ENCODE measurements at regions not wholly inside any gene's neighbourhood (a gene's known extent, or its start where the extent isn't known, plus 50 kb on each side); places are given as distances from the start of the nearest gene placed in this dataset.

DNA sequence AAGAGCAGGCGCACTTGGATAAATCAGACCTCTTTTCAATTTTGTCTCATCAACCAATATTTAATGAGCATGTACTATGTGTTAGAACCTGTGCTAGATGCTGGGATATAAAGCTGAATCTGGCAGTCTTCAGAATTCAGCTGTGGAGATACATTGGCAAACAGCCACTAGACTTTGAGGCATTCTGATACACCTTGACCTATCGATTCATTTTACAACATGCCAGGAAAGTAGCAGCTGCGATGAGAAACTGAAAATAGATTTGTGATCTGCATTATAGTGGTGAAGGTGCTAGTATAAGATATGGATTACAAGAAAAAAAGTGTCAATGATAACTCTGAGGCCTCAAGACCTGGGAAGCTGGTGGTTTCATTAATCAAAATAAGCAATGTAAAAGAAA, 1338.1 kb upstream of the TENM4 start:
- Mint-ChIP-seq H3K9me3 (ENCODE audit: low read depth) (no peaks in the 10 kb centered on the region), H3K27ac (no peak overlapping the region), H3K4me3 (ENCODE audit: low read depth) (no peak overlapping the region), H3K27me3 (peaks cover 4% of the 10 kb centered on the region), H3K36me3 (ENCODE audit: insufficient read depth) (no peaks in the 10 kb centered on the region), H3K4me1 (ENCODE audit: low read depth) (peaks cover 6% of the 10 kb centered on the region)
- TF ChIP-seq, protein P1, sequence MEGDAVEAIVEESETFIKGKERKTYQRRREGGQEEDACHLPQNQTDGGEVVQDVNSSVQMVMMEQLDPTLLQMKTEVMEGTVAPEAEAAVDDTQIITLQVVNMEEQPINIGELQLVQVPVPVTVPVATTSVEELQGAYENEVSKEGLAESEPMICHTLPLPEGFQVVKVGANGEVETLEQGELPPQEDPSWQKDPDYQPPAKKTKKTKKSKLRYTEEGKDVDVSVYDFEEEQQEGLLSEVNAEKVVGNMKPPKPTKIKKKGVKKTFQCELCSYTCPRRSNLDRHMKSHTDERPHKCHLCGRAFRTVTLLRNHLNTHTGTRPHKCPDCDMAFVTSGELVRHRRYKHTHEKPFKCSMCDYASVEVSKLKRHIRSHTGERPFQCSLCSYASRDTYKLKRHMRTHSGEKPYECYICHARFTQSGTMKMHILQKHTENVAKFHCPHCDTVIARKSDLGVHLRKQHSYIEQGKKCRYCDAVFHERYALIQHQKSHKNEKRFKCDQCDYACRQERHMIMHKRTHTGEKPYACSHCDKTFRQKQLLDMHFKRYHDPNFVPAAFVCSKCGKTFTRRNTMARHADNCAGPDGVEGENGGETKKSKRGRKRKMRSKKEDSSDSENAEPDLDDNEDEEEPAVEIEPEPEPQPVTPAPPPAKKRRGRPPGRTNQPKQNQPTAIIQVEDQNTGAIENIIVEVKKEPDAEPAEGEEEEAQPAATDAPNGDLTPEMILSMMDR (IDR thresholded peaks at IDR 0.05; ENCODE audit: unreplicated experiment), result no peak
- DNase-seq (ENCODE audit: low spot score, unreplicated experiment), result no peak

DNA sequence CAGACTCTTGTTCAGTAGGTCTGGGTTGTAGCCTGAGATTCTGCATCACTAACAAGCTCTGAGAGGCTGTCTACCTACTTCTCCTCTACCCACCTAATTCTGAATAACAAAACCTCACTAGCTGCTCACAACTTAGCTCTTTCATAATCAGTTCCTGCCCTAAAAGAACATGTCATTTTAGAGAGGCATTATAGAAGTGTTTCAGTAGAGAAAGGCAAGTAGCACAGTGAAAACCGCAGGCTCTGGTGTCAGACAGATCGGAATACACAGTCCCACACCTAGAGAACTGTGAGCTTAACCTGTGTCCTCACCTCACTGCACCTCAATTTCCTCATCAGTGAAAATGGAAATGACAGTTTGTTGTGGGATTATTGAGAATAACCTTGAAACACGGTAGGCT, 1337.6 kb upstream of the TENM4 start:
- H3K36me3 Mint-ChIP-seq (ENCODE audit: insufficient read depth), result no peaks in the 10 kb centered on the region
- peaks cover 6% of the 10 kb centered on the region for H3K4me1 Mint-ChIP-seq (ENCODE audit: low read depth)
- H3K27ac Mint-ChIP-seq, result no peak overlapping the region
- DNase-seq (ENCODE audit: low spot score, unreplicated experiment), result no peak
- H3K4me3 Mint-ChIP-seq (ENCODE audit: low read depth), result no peak overlapping the region
- H3K9me3 Mint-ChIP-seq (ENCODE audit: low read depth), result no peaks in the 10 kb centered on the region
- peaks cover 4% of the 10 kb centered on the region for H3K27me3 Mint-ChIP-seq
- TF ChIP-seq, protein P1 (IDR thresholded peaks at IDR 0.05; ENCODE audit: unreplicated experiment), result no peak

DNA sequence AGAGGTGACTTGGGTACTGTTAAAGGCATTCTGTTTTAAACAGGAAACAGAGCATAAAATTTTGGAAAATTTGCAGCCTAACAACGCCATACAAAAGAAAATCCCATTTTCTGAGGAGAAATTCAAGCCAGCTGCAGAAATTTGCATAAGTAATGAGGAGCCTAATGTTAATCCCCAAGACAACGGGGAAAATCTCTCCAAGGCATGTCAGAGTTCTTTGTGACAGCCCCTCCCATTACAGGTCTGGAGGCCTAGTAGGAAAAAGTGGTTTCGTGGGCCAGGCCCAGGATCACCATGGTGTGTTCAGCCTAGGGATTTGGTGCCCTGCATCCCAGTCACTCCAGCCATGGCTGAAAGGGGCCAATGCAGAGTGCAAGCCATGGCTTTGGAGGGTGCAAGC, 1333.1 kb upstream of the TENM4 start:
- Mint-ChIP-seq H3K4me1 (ENCODE audit: low read depth) (no peaks in the 10 kb centered on the region), H3K9me3 (ENCODE audit: low read depth) (no peaks in the 10 kb centered on the region)

DNA sequence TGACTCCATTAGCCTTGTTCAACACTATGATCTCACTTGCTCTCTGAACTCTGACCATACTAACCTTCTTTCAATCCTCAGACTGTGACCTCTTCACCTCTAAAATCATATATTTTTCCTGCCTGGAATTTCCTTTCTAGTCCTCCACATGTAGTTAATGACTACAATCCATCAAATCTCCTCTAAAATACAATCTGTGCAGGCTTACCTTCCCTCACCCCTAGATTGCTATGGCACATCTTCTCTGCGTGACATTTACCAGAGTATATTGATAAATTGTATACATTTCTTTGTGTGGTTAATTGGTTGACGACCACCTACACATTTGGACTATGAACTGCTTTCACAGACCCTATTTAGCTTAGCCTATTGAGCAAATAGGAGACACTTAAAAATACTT, 1330.2 kb upstream of the TENM4 start:
- Mint-ChIP-seq H3K27me3 (no peaks in the 10 kb centered on the region), H3K4me1 (ENCODE audit: low read depth) (no peaks in the 10 kb centered on the region), H3K4me3 (ENCODE audit: low read depth) (no peak overlapping the region), H3K36me3 (ENCODE audit: insufficient read depth) (no peaks in the 10 kb centered on the region), H3K27ac (no peak overlapping the region), H3K9me3 (ENCODE audit: low read depth) (no peaks in the 10 kb centered on the region)
- DNase-seq (ENCODE audit: low spot score, unreplicated experiment), result no peak
- TF ChIP-seq, protein P1 (IDR thresholded peaks at IDR 0.05; ENCODE audit: unreplicated experiment), result no peak

More for the DNA sequence above, 1333.1 kb upstream of the TENM4 start:
- Mint-ChIP-seq H3K27me3 (peaks cover 4% of the 10 kb centered on the region), H3K36me3 (ENCODE audit: insufficient read depth) (no peaks in the 10 kb centered on the region), H3K27ac (no peak overlapping the region), H3K4me3 (ENCODE audit: low read depth) (no peak overlapping the region)
- TF ChIP-seq, protein P1 (IDR thresholded peaks at IDR 0.05; ENCODE audit: unreplicated experiment), result no peak
- no peak for DNase-seq (ENCODE audit: low spot score, unreplicated experiment)

DNA sequence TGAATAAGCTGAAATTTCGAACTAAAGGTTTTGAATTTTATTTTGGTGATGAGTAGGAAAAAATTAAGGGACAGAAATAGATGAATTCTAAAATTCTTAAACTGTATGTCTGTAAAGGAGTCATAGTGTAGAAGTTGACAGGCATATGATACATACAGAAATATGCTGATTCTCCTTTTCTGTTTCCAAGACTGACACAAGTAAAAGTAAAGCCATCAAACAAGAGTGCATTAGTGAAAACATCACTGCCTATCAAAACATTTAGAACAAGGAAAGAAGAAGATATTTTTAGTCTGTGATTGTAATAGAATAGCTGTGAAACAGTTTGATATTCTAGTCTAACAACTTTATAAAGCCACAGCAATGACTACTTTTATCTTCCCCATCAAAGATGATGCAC, 1318.0 kb upstream of the TENM4 start:
- H3K27me3 Mint-ChIP-seq, result no peaks in the 10 kb centered on the region
- TF ChIP-seq, protein P1 (IDR thresholded peaks at IDR 0.05; ENCODE audit: unreplicated experiment), result no peak
- no peak overlapping the region for H3K4me3 Mint-ChIP-seq (ENCODE audit: low read depth)

More for the DNA sequence above, 1318.0 kb upstream of the TENM4 start:
- no peaks in the 10 kb centered on the region for H3K36me3 Mint-ChIP-seq (ENCODE audit: insufficient read depth)
- no peaks in the 10 kb centered on the region for H3K9me3 Mint-ChIP-seq (ENCODE audit: low read depth)
- H3K27ac Mint-ChIP-seq, result no peak overlapping the region
- no peak for DNase-seq (ENCODE audit: low spot score, unreplicated experiment)
- H3K4me1 Mint-ChIP-seq (ENCODE audit: low read depth), result peaks cover 12% of the 10 kb centered on the region

All from progenitor cell of endocrine pancreas (in vitro differentiated cells).